IPS-NIHi7 (cell line): ENCODE measurements at regions not wholly inside any gene's neighbourhood (a gene's known extent, or its start where the extent isn't known, plus 50 kb on each side); places are given as distances from the start of the nearest gene placed in this dataset.

Experiments used
- DNase-seq: peaks from one replicate; pipeline ENCODE4 v3.0.0; 2012; ENCODE audit warnings: mixed read lengths; ENCODE audit errors: extremely low spot score

GRCh38 chr5:157915638-157916037 lies 56.7 kb upstream of the CLINT1 start:
- DNase-seq = no peak

- DNase-seq = no peak
Measured at GRCh38 chr5:157914151-157914788, 55.3 kb upstream of the CLINT1 start.

DNA sequence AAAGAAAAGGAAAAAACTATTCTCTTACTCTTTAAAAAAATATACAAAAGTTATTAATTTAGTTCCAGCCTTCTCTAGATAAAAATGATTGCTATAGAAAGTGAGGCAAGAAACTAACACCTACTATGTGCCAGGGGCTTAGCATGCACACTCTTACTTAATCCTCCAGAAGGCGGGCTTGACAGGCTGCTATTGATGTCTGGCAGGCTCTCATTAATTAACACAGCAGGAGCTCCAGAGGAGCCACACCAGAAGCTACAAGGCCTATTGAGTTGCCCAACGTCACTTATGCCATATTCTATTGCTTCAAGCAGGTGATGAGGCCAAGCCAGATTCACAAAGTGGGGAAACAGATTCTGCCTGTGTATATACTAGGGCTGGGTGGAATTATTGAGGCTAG lies 54.6 kb upstream of the CLINT1 start:
- DNase-seq = no peak

DNA sequence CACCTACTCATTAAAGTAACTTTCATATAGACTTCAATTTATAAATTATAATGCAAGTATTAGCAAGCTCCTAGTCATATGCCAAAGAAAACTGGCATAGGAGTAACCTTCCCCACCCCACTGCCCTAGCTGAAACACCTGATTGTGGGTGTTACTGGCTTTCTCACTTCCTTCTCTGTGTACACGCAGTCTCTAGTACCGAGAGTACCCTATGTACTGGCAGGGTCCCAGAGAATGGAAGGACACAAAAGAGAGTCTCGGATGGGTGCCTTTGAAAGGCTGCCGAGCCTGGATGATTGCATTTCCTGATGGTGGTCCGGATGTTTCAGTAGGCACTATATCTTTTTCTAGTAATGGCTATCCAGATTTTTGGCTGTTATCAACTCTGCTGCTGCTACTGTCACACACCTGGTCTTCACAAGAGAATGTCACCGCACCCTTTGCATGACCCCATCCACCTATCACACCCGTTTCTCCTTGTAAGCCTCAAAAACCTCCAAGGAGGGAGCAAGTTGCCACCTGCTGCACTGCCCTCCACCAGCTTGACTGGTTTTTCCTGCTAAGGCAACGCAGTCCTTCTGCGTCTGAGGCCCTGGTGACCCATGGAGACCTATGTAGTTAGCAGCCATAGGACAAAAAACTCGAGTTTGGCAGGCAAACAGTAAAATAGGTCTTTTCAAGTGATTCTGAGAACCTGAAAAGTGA lies 53.8 kb upstream of the CLINT1 start:
- no peak for DNase-seq

- DNase-seq = no peak
Measured at GRCh38 chr5:157911568-157911967, 52.6 kb upstream of the CLINT1 start.
